ENCODE measurements at regions not wholly inside any gene's neighbourhood (a gene's known extent, or its start where the extent isn't known, plus 50 kb on each side); places are given as distances from the start of the nearest gene placed in this dataset.

DNA sequence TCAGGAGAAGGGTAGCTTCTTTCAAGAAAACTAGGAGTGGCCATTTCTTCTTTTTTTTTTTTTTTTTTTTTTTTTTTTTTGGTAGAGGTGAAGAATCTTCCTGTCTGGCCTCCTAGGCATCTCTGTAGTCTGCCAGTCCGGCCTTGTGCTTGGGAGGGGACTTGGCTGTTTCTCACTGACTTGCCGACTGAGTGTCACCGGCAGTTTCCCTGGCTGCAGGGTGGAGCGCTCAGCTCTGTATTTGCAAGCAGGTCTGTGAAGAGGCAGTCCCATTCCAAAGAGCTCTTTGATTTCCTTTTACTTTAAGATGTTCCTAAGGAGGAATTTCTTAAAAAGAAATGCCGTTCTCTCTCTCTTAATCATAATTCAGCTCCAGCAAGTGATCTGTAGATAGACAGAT lies 212.6 kb downstream of the ADRA2A start:
- TF ChIP-seq POLR2A (IDR thresholded peaks at IDR 0.05), result no peak
- TF ChIP-seq, protein P1, sequence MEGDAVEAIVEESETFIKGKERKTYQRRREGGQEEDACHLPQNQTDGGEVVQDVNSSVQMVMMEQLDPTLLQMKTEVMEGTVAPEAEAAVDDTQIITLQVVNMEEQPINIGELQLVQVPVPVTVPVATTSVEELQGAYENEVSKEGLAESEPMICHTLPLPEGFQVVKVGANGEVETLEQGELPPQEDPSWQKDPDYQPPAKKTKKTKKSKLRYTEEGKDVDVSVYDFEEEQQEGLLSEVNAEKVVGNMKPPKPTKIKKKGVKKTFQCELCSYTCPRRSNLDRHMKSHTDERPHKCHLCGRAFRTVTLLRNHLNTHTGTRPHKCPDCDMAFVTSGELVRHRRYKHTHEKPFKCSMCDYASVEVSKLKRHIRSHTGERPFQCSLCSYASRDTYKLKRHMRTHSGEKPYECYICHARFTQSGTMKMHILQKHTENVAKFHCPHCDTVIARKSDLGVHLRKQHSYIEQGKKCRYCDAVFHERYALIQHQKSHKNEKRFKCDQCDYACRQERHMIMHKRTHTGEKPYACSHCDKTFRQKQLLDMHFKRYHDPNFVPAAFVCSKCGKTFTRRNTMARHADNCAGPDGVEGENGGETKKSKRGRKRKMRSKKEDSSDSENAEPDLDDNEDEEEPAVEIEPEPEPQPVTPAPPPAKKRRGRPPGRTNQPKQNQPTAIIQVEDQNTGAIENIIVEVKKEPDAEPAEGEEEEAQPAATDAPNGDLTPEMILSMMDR (IDR thresholded peaks at IDR 0.05), result no peak
